GM12865 (cell line): ENCODE measurements at regions not wholly inside any gene's neighbourhood (a gene's known extent, or its start where the extent isn't known, plus 50 kb on each side); places are given as distances from the start of the nearest gene placed in this dataset.

Experiments
- DNase-seq: peaks from one replicate; pipeline ENCODE4 v3.0.0; 2010; ENCODE audit warnings: low read depth
- H3K4me3 ChIP-seq: 2 replicates; pipeline ENCODE4 v1.5.1; 2011; ENCODE audit warnings: mild to moderate bottlenecking, low read depth, low read length, control low read depth
- CTCF ChIP-seq: IDR thresholded peaks from 2 replicates; pipeline ENCODE4 v1.5.1; 2011; ENCODE audit warnings: low read length, control low read depth, low read depth, inconsistent platforms; ENCODE audit not compliant: insufficient read depth; ENCODE audit errors: missing control alignments

- no peak for TF ChIP-seq CTCF
These were observed 680.6 kb downstream of the NTRK3 start for GRCh38 chr15:87575896-87576473.

GRCh38 chr15:87573534-87573933 lies 683.0 kb downstream of the NTRK3 start:
- no peak for TF ChIP-seq CTCF
- no peak for DNase-seq
- H3K4me3 ChIP-seq: no peak overlapping the region

More at GRCh38 chr15:87575896-87576473, 680.6 kb downstream of the NTRK3 start:
- no peak overlapping the region for H3K4me3 ChIP-seq
- no peak for DNase-seq

GRCh38 chr15:87573039-87573438 lies 683.5 kb downstream of the NTRK3 start:
- no peak for TF ChIP-seq CTCF
- DNase-seq: no peak
- H3K4me3 ChIP-seq: no peak overlapping the region

- TF ChIP-seq CTCF: no peak
- DNase-seq: no peak
- H3K4me3 ChIP-seq: no peak overlapping the region
These were observed 684.1 kb downstream of the NTRK3 start for GRCh38 chr15:87572381-87572910.

GRCh38 chr15:87570206-87570605 lies 686.3 kb downstream of the NTRK3 start:
- no peak for TF ChIP-seq CTCF
- no peak overlapping the region for H3K4me3 ChIP-seq
- DNase-seq: no peak

- H3K4me3 ChIP-seq: no peak overlapping the region
- TF ChIP-seq CTCF: no peak
- DNase-seq: no peak
These were observed 687.0 kb downstream of the NTRK3 start for GRCh38 chr15:87569581-87569980.

- no peak for TF ChIP-seq CTCF
- no peak for DNase-seq
- H3K4me3 ChIP-seq: no peak overlapping the region
These were observed 689.0 kb downstream of the NTRK3 start for GRCh38 chr15:87567406-87568030.
